H9 (cell line): ENCODE measurements at regions not wholly inside any gene's neighbourhood (a gene's known extent, or its start where the extent isn't known, plus 50 kb on each side); places are given as distances from the start of the nearest gene placed in this dataset.

Experiments used
- DNase-seq: peaks from one replicate; pipeline ENCODE4 v3.0.0-alpha.2; 2017
- H2AFZ ChIP-seq: one replicate; pipeline ENCODE4 v1.6.1; 2013; ENCODE audit warnings: mild to moderate bottlenecking, low read length, control low read depth, moderate library complexity
- H2AK5ac ChIP-seq: 2 replicates; pipeline ENCODE4 v1.6.1; 2013; ENCODE audit warnings: low read length, control low read depth, mixed read lengths; ENCODE audit not compliant: insufficient read length
- H2BK120ac ChIP-seq: one replicate; pipeline ENCODE4 v1.6.1; 2013; ENCODE audit warnings: low read depth, mild to moderate bottlenecking, low read length, control low read depth, inconsistent platforms; ENCODE audit not compliant: poor library complexity, severe bottlenecking
- H2BK12ac ChIP-seq: 2 replicates; pipeline ENCODE4 v1.6.1; 2013; ENCODE audit warnings: low read length, control low read depth, mixed read lengths, low read depth; ENCODE audit not compliant: insufficient read length
- H2BK15ac ChIP-seq: 2 replicates; pipeline ENCODE4 v1.6.1; 2013; ENCODE audit warnings: low read depth, low read length, control low read depth
- H2BK20ac ChIP-seq: one replicate; pipeline ENCODE4 v1.6.1; 2013; ENCODE audit warnings: low read depth, mild to moderate bottlenecking, low read length, control low read depth, inconsistent platforms; ENCODE audit not compliant: poor library complexity, severe bottlenecking
- H2BK5ac ChIP-seq: 2 replicates; pipeline ENCODE4 v1.6.1; 2013; ENCODE audit warnings: low read length, control low read depth, mixed read lengths; ENCODE audit not compliant: insufficient read length
- H3K14ac ChIP-seq: 2 replicates; pipeline ENCODE4 v1.6.1; 2013; ENCODE audit warnings: low read length, control low read depth; ENCODE audit not compliant: insufficient read depth
- H3K18ac ChIP-seq: 2 replicates; pipeline ENCODE4 v1.6.1; 2013; ENCODE audit warnings: low read depth, mild to moderate bottlenecking, mixed read lengths, low read length, control low read depth; ENCODE audit not compliant: insufficient read length
- H3K23ac ChIP-seq: 2 replicates; pipeline ENCODE4 v1.6.1; 2013; ENCODE audit warnings: low read length, control low read depth, mixed read lengths, low read depth; ENCODE audit not compliant: insufficient read length
- H3K23me2 ChIP-seq: 2 replicates; pipeline ENCODE4 v1.6.1; 2013; ENCODE audit warnings: low read depth, mild to moderate bottlenecking, mixed read lengths, low read length, control low read depth; ENCODE audit not compliant: insufficient read length, poor library complexity, severe bottlenecking
- H3K27ac ChIP-seq: 2 replicates; pipeline ENCODE4 v1.5.1; 2013; ENCODE audit warnings: low read length, control low read depth, mixed read lengths, low read depth; ENCODE audit not compliant: insufficient read length
- H3K27me3 ChIP-seq: 2 replicates; pipeline ENCODE4 v1.6.1; 2013; ENCODE audit warnings: low read length, control low read depth, inconsistent platforms; ENCODE audit not compliant: insufficient read depth
- H3K4ac ChIP-seq: 2 replicates; pipeline ENCODE4 v1.6.1; 2013; ENCODE audit warnings: low read depth, mild to moderate bottlenecking, control low read depth, inconsistent platforms, low read length, moderate library complexity
- H3K4me1 ChIP-seq: 2 replicates; pipeline ENCODE4 v1.6.1; 2013; ENCODE audit warnings: low read length, control low read depth, inconsistent platforms; ENCODE audit not compliant: insufficient read depth
- H3K4me2 ChIP-seq: 2 replicates; pipeline ENCODE4 v1.6.1; 2013; ENCODE audit warnings: low read length, control low read depth, mixed read lengths; ENCODE audit not compliant: insufficient read length, insufficient read depth
- H3K56ac ChIP-seq: 2 replicates; pipeline ENCODE4 v1.6.1; 2013; ENCODE audit warnings: low read depth, mild to moderate bottlenecking, mixed read lengths, low read length, control low read depth; ENCODE audit not compliant: insufficient read length
- H3K79me1 ChIP-seq: 2 replicates; pipeline ENCODE4 v1.6.1; 2013; ENCODE audit warnings: low read depth, mild to moderate bottlenecking, moderate library complexity, low read length, control low read depth, inconsistent platforms; ENCODE audit not compliant: insufficient read depth, poor library complexity, severe bottlenecking
- H3K79me2 ChIP-seq: 2 replicates; pipeline ENCODE4 v1.6.1; 2013; ENCODE audit warnings: low read length, control low read depth, inconsistent platforms; ENCODE audit not compliant: insufficient read depth
- H3K9ac ChIP-seq: 2 replicates; pipeline ENCODE4 v1.6.1; 2013; ENCODE audit warnings: low read length, control low read depth, mixed read lengths; ENCODE audit not compliant: insufficient read length; ENCODE audit errors: extremely low read depth
- H3K9me3 ChIP-seq: one replicate; pipeline ENCODE4 v1.6.1; 2013; ENCODE audit warnings: low read depth, low read length, inconsistent platforms; ENCODE audit not compliant: control insufficient read depth
- H3T11ph ChIP-seq: one replicate; pipeline ENCODE4 v1.6.1; 2013; ENCODE audit warnings: mild to moderate bottlenecking, low read length, control low read depth, inconsistent platforms
- H4K20me1 ChIP-seq: one replicate; pipeline ENCODE4 v1.6.1; 2013; ENCODE audit not compliant: control insufficient read depth, insufficient read length, insufficient read depth
- H4K5ac ChIP-seq: 2 replicates; pipeline ENCODE4 v1.6.1; 2013; ENCODE audit warnings: low read depth, mild to moderate bottlenecking, mixed read lengths, low read length, control low read depth; ENCODE audit not compliant: insufficient read length
- H4K8ac ChIP-seq: replicated peaks from 2 replicates; pipeline ENCODE4 v1.6.1; 2013; ENCODE audit warnings: low read length, control low read depth, mixed read lengths, low read depth; ENCODE audit not compliant: insufficient read length
- H4K91ac ChIP-seq: 2 replicates; pipeline ENCODE4 v1.6.1; 2013; ENCODE audit warnings: low read depth, mild to moderate bottlenecking, moderate library complexity, mixed read lengths, low read length, control low read depth; ENCODE audit not compliant: insufficient read length
- H3K27ac Mint-ChIP-seq, 3 experiments: 2 replicates in 2 of 3; 3 replicates in 1 of 3; pipeline ENCODE4 v1.8.0; 2020 to 2021; ENCODE audit warnings: mixed read lengths in 3 of 3, mild to moderate bottlenecking in 1 of 3, moderate library complexity in 1 of 3
- H3K27me3 Mint-ChIP-seq: 2 replicates; pipeline ENCODE4 v1.8.0; 2021; ENCODE audit warnings: low read depth, mild to moderate bottlenecking, moderate library complexity, mixed read lengths
- H3K36me3 Mint-ChIP-seq, 3 experiments: 2 replicates in 2 of 3; 3 replicates in 1 of 3; pipeline ENCODE4 v1.8.0; 2020 to 2021; ENCODE audit warnings: low read depth in 3 of 3, mixed read lengths in 3 of 3; ENCODE audit not compliant: insufficient read depth in 1 of 3
- H3K4me1 Mint-ChIP-seq, 2 experiments: 2 replicates each; pipeline ENCODE4 v1.8.0; 2020; ENCODE audit warnings: mixed read lengths in 2 of 2
- H3K4me3 Mint-ChIP-seq, 2 experiments: 2 replicates in 1 of 2; 3 replicates in 1 of 2; pipeline ENCODE4 v1.8.0; 2020 to 2021; ENCODE audit warnings: mild to moderate bottlenecking in 2 of 2, mixed read lengths in 2 of 2, moderate library complexity in 1 of 2
- H3K9me3 Mint-ChIP-seq, 2 experiments: 2 replicates in 1 of 2; 3 replicates in 1 of 2; pipeline ENCODE4 v1.8.0; 2020; ENCODE audit warnings: mild to moderate bottlenecking in 2 of 2, mixed read lengths in 2 of 2, moderate library complexity in 1 of 2
- TF ChIP-seq, protein P1 (sequence below): fragments of 200-600 bp; sonication (generic); conservative IDR thresholded peaks from 3 replicates; pipeline ENCODE4 v1.8.0; 2021; ENCODE audit warnings: antibody characterized with exemption, mild to moderate bottlenecking

- no peak overlapping the region for H2BK15ac ChIP-seq
- H3K9ac ChIP-seq, result no peak overlapping the region
- Mint-ChIP-seq H3K9me3 (no peaks in the 10 kb centered on the region; a peak in 2 of 5 replicates), H3K27me3 (no peaks in the 10 kb centered on the region), H3K4me3 (no peak overlapping the region), H3K36me3 (no peaks in the 10 kb centered on the region; a peak in 1 of 7 replicates), H3K27ac (no peak overlapping the region), H3K4me1 (peaks cover 0 to 2% of the 10 kb centered on the region in 2 experiments; a peak in 1 of 4 replicates)
- H4K8ac ChIP-seq, result no peak overlapping the region
- no peak overlapping the region for H3K23ac ChIP-seq
- no peak for DNase-seq
- H3K23me2 ChIP-seq, result no peaks in the 10 kb centered on the region
- H3K14ac ChIP-seq, result no peak overlapping the region
- no peak overlapping the region for H2AK5ac ChIP-seq
- H2BK12ac ChIP-seq, result no peak overlapping the region
- H3K4me2 ChIP-seq, result no peak overlapping the region
- no peaks in the 10 kb centered on the region for H3K27me3 ChIP-seq
- H2BK120ac ChIP-seq, result no peak overlapping the region
- no peak overlapping the region for H2BK5ac ChIP-seq
- no peak overlapping the region for H3K56ac ChIP-seq
- no peak overlapping the region for H3T11ph ChIP-seq
- no peak overlapping the region for H3K4ac ChIP-seq
- no peak overlapping the region for H4K91ac ChIP-seq
- no peak overlapping the region for H3K27ac ChIP-seq
- H3K18ac ChIP-seq, result no peak overlapping the region
- no peak overlapping the region for H4K5ac ChIP-seq
- H2AFZ ChIP-seq, result no peak overlapping the region
- H3K4me1 ChIP-seq, result no peaks in the 10 kb centered on the region
- H3K9me3 ChIP-seq, result no peaks in the 10 kb centered on the region
- no peaks in the 10 kb centered on the region for H3K79me2 ChIP-seq
- no peaks in the 10 kb centered on the region for H3K79me1 ChIP-seq
- H2BK20ac ChIP-seq, result no peak overlapping the region
- TF ChIP-seq, protein P1, sequence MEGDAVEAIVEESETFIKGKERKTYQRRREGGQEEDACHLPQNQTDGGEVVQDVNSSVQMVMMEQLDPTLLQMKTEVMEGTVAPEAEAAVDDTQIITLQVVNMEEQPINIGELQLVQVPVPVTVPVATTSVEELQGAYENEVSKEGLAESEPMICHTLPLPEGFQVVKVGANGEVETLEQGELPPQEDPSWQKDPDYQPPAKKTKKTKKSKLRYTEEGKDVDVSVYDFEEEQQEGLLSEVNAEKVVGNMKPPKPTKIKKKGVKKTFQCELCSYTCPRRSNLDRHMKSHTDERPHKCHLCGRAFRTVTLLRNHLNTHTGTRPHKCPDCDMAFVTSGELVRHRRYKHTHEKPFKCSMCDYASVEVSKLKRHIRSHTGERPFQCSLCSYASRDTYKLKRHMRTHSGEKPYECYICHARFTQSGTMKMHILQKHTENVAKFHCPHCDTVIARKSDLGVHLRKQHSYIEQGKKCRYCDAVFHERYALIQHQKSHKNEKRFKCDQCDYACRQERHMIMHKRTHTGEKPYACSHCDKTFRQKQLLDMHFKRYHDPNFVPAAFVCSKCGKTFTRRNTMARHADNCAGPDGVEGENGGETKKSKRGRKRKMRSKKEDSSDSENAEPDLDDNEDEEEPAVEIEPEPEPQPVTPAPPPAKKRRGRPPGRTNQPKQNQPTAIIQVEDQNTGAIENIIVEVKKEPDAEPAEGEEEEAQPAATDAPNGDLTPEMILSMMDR, result no peak
- H4K20me1 ChIP-seq, result no peaks in the 10 kb centered on the region
Observed at GRCh38 chr3:25277503-25277902, 150.6 kb upstream of the RARB start.
